PC-9 (cell line): ENCODE measurements at regions not wholly inside any gene's neighbourhood (a gene's known extent, or its start where the extent isn't known, plus 50 kb on each side); places are given as distances from the start of the nearest gene placed in this dataset.

Experiments
- CTCF ChIP-seq: fragments of 200-600 bp; sonication (generic); conservative IDR thresholded peaks from 2 replicates; pipeline ENCODE4 v1.6.1; 2017; ENCODE audit warnings: mixed run types, antibody characterized with exemption, mild to moderate bottlenecking, moderate library complexity
- EZH2 ChIP-seq: fragments of 200-600 bp; sonication (generic); IDR thresholded peaks from 2 replicates; pipeline ENCODE4 v1.8.0; 2017; ENCODE audit warnings: antibody characterized with exemption, low read depth

GRCh38 chr12:124441443-124442194, 125.8 kb downstream of the NCOR2 start:
- TF ChIP-seq CTCF (no peak), EZH2 (no peak)
